Astrocyte (in vitro differentiated cells and primary cell): ENCODE measurements at regions not wholly inside any gene's neighbourhood (a gene's known extent, or its start where the extent isn't known, plus 50 kb on each side); places are given as distances from the start of the nearest gene placed in this dataset.
"Not testable (repeated sequence)": the region's sequence is repeated elsewhere in the genome, so short reads cannot be mapped to it uniquely, and the experiment has no call there.

Experiments used
- DNase-seq: peaks from one replicate; pipeline ENCODE4 v3.0.0-alpha.2; 2010; ENCODE audit warnings: low read depth
- FAIRE-seq: peaks from 2 replicates; lab custom pipeline; 2011; peaks lifted over from hg19 to GRCh38; lab: Jason Lieb, UNC
- H2AFZ ChIP-seq: 2 replicates; pipeline ENCODE4 v1.6.0; 2012; ENCODE audit warnings: low read depth, low read length, inconsistent platforms
- H3K27ac ChIP-seq: 2 replicates; pipeline ENCODE4 v1.5.1; 2011; ENCODE audit warnings: low read depth, low read length, inconsistent platforms
- H3K27me3 ChIP-seq: 2 replicates; pipeline ENCODE4 v1.6.0; 2011; ENCODE audit warnings: low read length, inconsistent platforms; ENCODE audit not compliant: insufficient read depth
- H3K36me3 ChIP-seq: 2 replicates; pipeline ENCODE4 v1.5.1; 2011; ENCODE audit warnings: low read length, inconsistent platforms; ENCODE audit not compliant: insufficient read depth
- H3K4me1 ChIP-seq: 2 replicates; pipeline ENCODE4 v1.5.1; 2011; ENCODE audit warnings: low read length, inconsistent platforms; ENCODE audit not compliant: insufficient read depth
- H3K4me2 ChIP-seq: 2 replicates; pipeline ENCODE4 v1.6.0; 2012; ENCODE audit warnings: low read length, inconsistent platforms
- H3K4me3 ChIP-seq: 2 replicates; pipeline ENCODE4 v1.5.1; 2011; ENCODE audit warnings: low read depth, mild to moderate bottlenecking, low read length, inconsistent platforms; ENCODE audit not compliant: insufficient read depth
- H3K79me2 ChIP-seq: 2 replicates; pipeline ENCODE4 v1.6.0; 2012; ENCODE audit warnings: mild to moderate bottlenecking, low read length, inconsistent platforms; ENCODE audit not compliant: insufficient read depth
- H3K9ac ChIP-seq: 2 replicates; pipeline ENCODE4 v1.6.0; 2012; ENCODE audit warnings: mild to moderate bottlenecking, low read length, inconsistent platforms
- H3K9me3 ChIP-seq: 2 replicates; pipeline ENCODE4 v1.5.1; 2012; ENCODE audit warnings: low read depth, mild to moderate bottlenecking, low read length, inconsistent platforms; ENCODE audit not compliant: insufficient read depth
- H4K20me1 ChIP-seq: 2 replicates; pipeline ENCODE4 v1.6.0; 2012; ENCODE audit warnings: low read length, inconsistent platforms; ENCODE audit not compliant: insufficient read depth
- H3K27ac Mint-ChIP-seq: one replicate; pipeline ENCODE4 v1.8.0; 2021; ENCODE audit warnings: mild to moderate bottlenecking, mixed read lengths; ENCODE audit not compliant: unreplicated experiment
- H3K27me3 Mint-ChIP-seq: one replicate; pipeline ENCODE4 v1.8.0; 2021; ENCODE audit warnings: low read depth, mixed read lengths; ENCODE audit not compliant: unreplicated experiment
- H3K36me3 Mint-ChIP-seq: one replicate; pipeline ENCODE4 v1.8.0; 2021; ENCODE audit warnings: low read depth, mixed read lengths; ENCODE audit not compliant: unreplicated experiment
- H3K4me1 Mint-ChIP-seq: one replicate; pipeline ENCODE4 v1.8.0; 2021; ENCODE audit warnings: low read depth, mixed read lengths; ENCODE audit not compliant: unreplicated experiment
- H3K4me3 Mint-ChIP-seq: one replicate; pipeline ENCODE4 v1.8.0; 2021; ENCODE audit warnings: mild to moderate bottlenecking, moderate library complexity, mixed read lengths; ENCODE audit not compliant: unreplicated experiment
- H3K9me3 Mint-ChIP-seq: one replicate; pipeline ENCODE4 v1.8.0; 2021; ENCODE audit warnings: mild to moderate bottlenecking, mixed read lengths; ENCODE audit not compliant: unreplicated experiment
- CTCF ChIP-seq: IDR thresholded peaks from 2 replicates; pipeline ENCODE4 v1.5.1; 2011; ENCODE audit warnings: low read depth, mild to moderate bottlenecking, inconsistent platforms, low read length, moderate library complexity; ENCODE audit not compliant: insufficient read depth
- EZH2 ChIP-seq: IDR thresholded peaks from 2 replicates; pipeline ENCODE4 v1.6.1; 2012; ENCODE audit warnings: mild to moderate bottlenecking, low read length, inconsistent platforms; ENCODE audit not compliant: insufficient read depth

DNA sequence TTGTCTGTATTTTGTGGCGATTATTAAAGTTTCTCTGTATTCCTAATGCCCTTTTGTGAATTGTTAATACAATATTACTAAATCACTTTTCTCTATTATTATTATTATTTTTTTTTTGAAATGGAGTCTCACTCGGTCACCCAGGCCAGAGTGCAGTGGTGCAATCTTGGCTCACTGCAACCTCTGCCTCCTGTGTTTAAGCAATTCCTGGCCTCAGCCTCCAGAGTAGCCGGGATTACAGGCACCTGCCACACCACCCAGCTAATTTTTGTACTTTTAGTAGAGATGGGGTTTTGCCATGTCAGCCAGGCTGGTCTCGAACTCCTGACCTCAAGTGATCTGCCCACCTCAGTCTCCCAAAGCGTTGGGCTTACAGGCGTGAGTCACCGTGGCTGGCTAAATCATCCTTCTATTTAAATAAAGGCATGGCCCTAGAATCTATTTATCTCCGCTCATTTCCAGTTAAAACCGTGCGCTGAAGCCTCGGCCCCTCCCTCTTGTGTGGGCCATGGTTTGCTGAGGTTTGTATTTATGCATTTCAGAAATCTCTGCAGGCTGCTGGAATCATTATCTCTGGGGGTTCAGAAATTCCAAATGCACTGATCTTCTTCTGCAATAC lies 1136.4 kb upstream of the TMEM132C start:
- Histone ChIP-seq H3K4me2 (no peak overlapping the region), H2AFZ (no peak overlapping the region), H3K9ac (no peak overlapping the region), H3K27ac (no peak overlapping the region), H3K27me3 (no peaks in the 10 kb centered on the region), H3K79me2 (no peaks in the 10 kb centered on the region), H3K36me3 (no peaks in the 10 kb centered on the region), H3K4me1 (peaks cover 10% of the 10 kb centered on the region), H3K9me3 (no peaks in the 10 kb centered on the region), H3K4me3 (no peak overlapping the region), H4K20me1 (no peaks in the 10 kb centered on the region)
- Mint-ChIP-seq H3K4me1 (no peaks in the 10 kb centered on the region), H3K36me3 (no peaks in the 10 kb centered on the region), H3K4me3 (no peak overlapping the region), H3K9me3 (peaks cover 16% of the 10 kb centered on the region), H3K27me3 (no peaks in the 10 kb centered on the region), H3K27ac (no peak overlapping the region)
- DNase-seq (no peak), FAIRE-seq (no peak)
- TF ChIP-seq CTCF (no peak), EZH2 (no peak)

DNA sequence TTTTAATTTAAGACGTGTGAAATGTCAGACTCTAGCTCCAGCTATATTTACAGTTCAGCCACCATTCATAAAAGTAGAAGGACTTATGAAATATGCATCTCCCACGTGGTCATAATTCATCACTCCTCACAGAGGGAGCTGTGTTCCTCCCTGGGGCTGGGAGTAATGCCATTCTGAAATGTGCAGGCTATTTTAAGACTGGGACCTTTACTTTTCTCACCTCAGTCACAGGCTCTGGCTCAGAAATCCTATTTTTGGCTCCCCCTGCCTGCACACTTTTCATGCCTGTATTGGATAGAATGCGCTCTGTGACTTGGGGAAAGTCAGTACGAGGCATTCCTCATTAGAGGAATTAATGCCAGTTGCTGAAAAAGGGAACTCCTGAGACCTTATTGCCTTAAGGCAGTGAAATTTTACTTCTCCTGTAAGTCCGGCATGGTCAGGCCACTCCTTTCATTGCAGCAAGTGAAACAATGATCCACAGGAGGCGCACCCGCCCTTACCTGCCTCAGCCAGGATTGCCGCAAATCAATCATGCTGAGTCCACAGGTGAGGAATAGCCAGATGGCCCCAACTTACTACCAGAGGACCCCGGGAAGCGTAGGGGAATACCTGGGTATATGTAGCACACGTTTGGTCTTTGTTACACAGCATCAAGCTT lies 1133.2 kb upstream of the TMEM132C start:
- Histone ChIP-seq H3K9me3 (no peaks in the 10 kb centered on the region), H3K27ac (no peak overlapping the region), H3K27me3 (no peaks in the 10 kb centered on the region), H3K4me2 (no peak overlapping the region), H3K4me3 (no peak overlapping the region), H4K20me1 (no peaks in the 10 kb centered on the region), H3K79me2 (no peaks in the 10 kb centered on the region), H2AFZ (no peak overlapping the region), H3K4me1 (no peaks in the 10 kb centered on the region), H3K36me3 (no peaks in the 10 kb centered on the region), H3K9ac (no peak overlapping the region)
- no peaks in the 10 kb centered on the region for H3K4me1 Mint-ChIP-seq
- no peaks in the 10 kb centered on the region for H3K27me3 Mint-ChIP-seq
- H3K9me3 Mint-ChIP-seq = peaks cover 6% of the 10 kb centered on the region
- DNase-seq = no peak
- no peaks in the 10 kb centered on the region for H3K36me3 Mint-ChIP-seq
- no peak for FAIRE-seq
- H3K4me3 Mint-ChIP-seq = no peak overlapping the region
- no peak overlapping the region for H3K27ac Mint-ChIP-seq
- TF ChIP-seq CTCF = no peak
- TF ChIP-seq EZH2 = no peak

- H3K36me3 ChIP-seq, H4K20me1 ChIP-seq, H3K4me3 Mint-ChIP-seq, H2AFZ ChIP-seq, H3K27ac Mint-ChIP-seq, H3K27ac ChIP-seq, H3K36me3 Mint-ChIP-seq, H3K4me1 Mint-ChIP-seq, H3K9me3 ChIP-seq, H3K27me3 Mint-ChIP-seq, DNase-seq, H3K4me1 ChIP-seq, H3K9ac ChIP-seq, H3K4me2 ChIP-seq, H3K27me3 ChIP-seq, H3K79me2 ChIP-seq, H3K4me3 ChIP-seq, FAIRE-seq: not testable (repeated sequence)
- H3K9me3 Mint-ChIP-seq = peaks cover 12% of the 10 kb centered on the region
Measured at GRCh38 chr12:127140864-127141484, 1126.0 kb upstream of the TMEM132C start.
